HepG2 (cell line): ENCODE measurements at regions not wholly inside any gene's neighbourhood (a gene's known extent, or its start where the extent isn't known, plus 50 kb on each side); places are given as distances from the start of the nearest gene placed in this dataset.

ENCODE experiments used
- ATAC-seq: fragments of 200-7000 bp; cut with Tn5 transposase; 3 replicates; pipeline ENCODE4 v1.9.1; 2020; ENCODE audit warnings: mild to moderate bottlenecking, moderate library complexity
- BruUV-seq: library from RNA; stranded (reverse); fragments of 400-500 nt; replicated peaks from 2 replicates; lab custom pipeline; 2021; lab: Mats Ljungman, UMichigan
- CTCF ChIA-PET: fragments of 300-600 bp; formaldehyde crosslinking; extraction: SDS; loops from one replicate; lab custom pipeline; 2021; ENCODE audit warnings: low total read pairs, inconsistent platforms, low intra/inter-chr PET ratio; lab: Yijun Ruan, JAX
- POLR2A ChIA-PET: fragments of 350-600 bp; sonication (Branson Sonifier 250); formaldehyde crosslinking; loops from one replicate; lab custom pipeline; 2020; ENCODE audit warnings: antibody characterized with exemption, inconsistent platforms; lab: Yijun Ruan, JAX
- DNase-seq: peaks from one replicate; pipeline ENCODE4 v3.0.0-alpha.2; 2015; ENCODE audit warnings: low spot score
- FAIRE-seq: peaks from 3 replicates; lab custom pipeline; 2011; peaks lifted over from hg19 to GRCh38; lab: Jason Lieb, UNC
- H2AFZ ChIP-seq: one replicate; pipeline ENCODE4 v1.6.1; 2011; ENCODE audit warnings: low read length, inconsistent platforms
- H3K27ac ChIP-seq: fragments of 300-600 bp; 3 replicates; pipeline ENCODE4 v1.8.0; 2011; ENCODE audit warnings: mixed run types, mild to moderate bottlenecking, mixed read lengths, low read length, inconsistent platforms; ENCODE audit not compliant: insufficient read depth; ENCODE audit errors: extremely low read length
- H3K27me3 ChIP-seq, 2 experiments: fragments of 200-600 bp in 1 of 2; 2 replicates in 1 of 2; 3 replicates in 1 of 2; pipeline versions ENCODE4 v1.6.0 to v1.8.0; 2011; ENCODE audit warnings: low read length in 2 of 2, mild to moderate bottlenecking in 2 of 2, moderate library complexity in 2 of 2, inconsistent platforms in 1 of 2; ENCODE audit not compliant: insufficient read depth in 2 of 2, control insufficient read depth in 1 of 2
- H3K36me3 ChIP-seq, 2 experiments: fragments of 200-600 bp in 1 of 2; replicated peaks in 1 of 2; 2 replicates in 1 of 2; 3 replicates in 1 of 2; pipeline versions ENCODE4 v1.5.1 to v1.8.0; 2011; ENCODE audit warnings: low read length in 2 of 2, inconsistent platforms in 1 of 2; ENCODE audit not compliant: insufficient read depth in 2 of 2, control insufficient read depth in 1 of 2
- H3K4me1 ChIP-seq: 2 replicates; pipeline ENCODE4 v1.5.1; 2012; ENCODE audit warnings: low read length, inconsistent platforms; ENCODE audit not compliant: insufficient read depth
- H3K4me2 ChIP-seq: 2 replicates; pipeline ENCODE4 v1.6.0; 2011; ENCODE audit warnings: low read depth, low read length, inconsistent platforms
- H3K4me3 ChIP-seq, 3 experiments: fragments of 200-600 bp in 1 of 3; sonication (generic), shearing (Covaris generic) in 1 of 3; replicated peaks in 1 of 3; 2 replicates each; pipeline ENCODE4 v1.5.1; 2011 to 2016; ENCODE audit warnings: low read length in 3 of 3, inconsistent platforms in 2 of 3, low read depth in 2 of 3, mild to moderate bottlenecking in 2 of 3, control low read depth in 1 of 3, mixed read lengths in 1 of 3; ENCODE audit not compliant: insufficient read depth in 1 of 3
- H3K79me2 ChIP-seq: one replicate; pipeline ENCODE4 v1.6.1; 2011; ENCODE audit warnings: low read length, inconsistent platforms; ENCODE audit not compliant: insufficient read depth
- H3K9ac ChIP-seq: 2 replicates; pipeline ENCODE4 v1.6.0; 2011; ENCODE audit warnings: mild to moderate bottlenecking, low read depth, low read length, inconsistent platforms; ENCODE audit not compliant: insufficient read depth
- H3K9me3 ChIP-seq: 2 replicates; pipeline ENCODE4 v1.5.1; 2012; ENCODE audit warnings: mild to moderate bottlenecking, low read length
- H4K20me1 ChIP-seq: 2 replicates; pipeline ENCODE4 v1.6.0; 2011; ENCODE audit warnings: inconsistent platforms, mild to moderate bottlenecking, low read length, moderate library complexity; ENCODE audit not compliant: insufficient read depth
- CHCHD3 ChIP-seq: sonication (generic); formaldehyde crosslinking; IDR thresholded peaks from 2 replicates; pipeline ENCODE4 v1.8.0; 2022; ENCODE audit warnings: mild to moderate bottlenecking, missing genetic modification reagents, moderate library complexity
- ELF3 ChIP-seq: IDR thresholded peaks from 2 replicates; pipeline ENCODE4 v1.6.1; 2016; ENCODE audit warnings: missing genetic modification reagents, missing compliant biosample characterization
- FOXK2 ChIP-seq: fragments of 450-650 bp; IDR thresholded peaks from 2 replicates; pipeline ENCODE4 v1.6.1; 2016
- FOXO4 ChIP-seq: sonication (generic); formaldehyde crosslinking; conservative IDR thresholded peaks from 2 replicates; pipeline ENCODE4 v1.8.1; 2023; ENCODE audit warnings: missing genetic modification reagents
- THAP9 ChIP-seq: sonication (generic); formaldehyde crosslinking; IDR thresholded peaks from 2 replicates; pipeline ENCODE4; 2020; ENCODE audit warnings: missing genetic modification reagents, mild to moderate bottlenecking, borderline replicate concordance
- ZBTB26 ChIP-seq: IDR thresholded peaks from 2 replicates; pipeline ENCODE4 v1.6.1; 2016; ENCODE audit warnings: missing compliant biosample characterization, missing genetic modification reagents, borderline replicate concordance
- ZNF501 ChIP-seq: sonication (generic); formaldehyde crosslinking; IDR thresholded peaks from 2 replicates; pipeline ENCODE4 v1.5.1; 2020; ENCODE audit warnings: mild to moderate bottlenecking, moderate library complexity, missing genetic modification reagents
- ZNF512B ChIP-seq: sonication (generic); formaldehyde crosslinking; IDR thresholded peaks from 2 replicates; pipeline ENCODE4 v1.5.1; 2020; ENCODE audit warnings: missing genetic modification reagents, mild to moderate bottlenecking, borderline replicate concordance
- ZNF546 ChIP-seq: sonication (generic); formaldehyde crosslinking; conservative IDR thresholded peaks from 2 replicates; pipeline ENCODE4 v1.8.1; 2023; ENCODE audit warnings: mild to moderate bottlenecking, missing genetic modification reagents
- WGBS: methylation state at CpG from one replicate; pipeline ENCODE4 v1.1.6; 2017; ENCODE audit warnings: low lambda C conversion rate; 5-methylcytosine and 5-hydroxymethylcytosine counted together
- in situ Hi-C: cut with HindIII; loops from 2 replicates; pipeline ENCODE4 v1.10.0; 2017; ENCODE audit warnings: low pct_unique_long_range_greater_than_20kb; ENCODE audit not compliant: extremely low pct_ligation_motif_present
- intact Hi-C: fragments of 100-400 bp; cut with micrococcal nuclease; formaldehyde crosslinking; loops from one replicate; pipeline ENCODE4 v1.10.0; 2022; ENCODE audit not compliant: unreplicated experiment

- WGBS = 5% methylated on average over 2 of the region's 2 CpGs
- CTCF ChIA-PET = no interaction called here
- Histone ChIP-seq H2AFZ (no peak overlapping the region), H4K20me1 (no peaks in the 10 kb centered on the region), H3K4me1 (no peaks in the 10 kb centered on the region), H3K36me3 (no peaks in the 10 kb centered on the region), H3K4me2 (no peak overlapping the region), H3K4me3 (no peak overlapping the region)
- FAIRE-seq = no peak
- no peak for ATAC-seq
- in situ Hi-C loops = no loop called here
- intact Hi-C loops = no loop called here
- no peak for DNase-seq
- POLR2A ChIA-PET = no interaction called here
- no peak for TF ChIP-seq ELF3
- no peak for TF ChIP-seq ZNF546 (CRISPR knock-in tag)
- TF ChIP-seq FOXK2 = no peak
- no peak for TF ChIP-seq ZNF501
- no peak for TF ChIP-seq THAP9
- TF ChIP-seq ZBTB26 (CRISPR knock-in tag) = no peak
- no peak for TF ChIP-seq FOXO4 (CRISPR knock-in tag)
- TF ChIP-seq ZNF512B (CRISPR knock-in tag) = no peak
- TF ChIP-seq CHCHD3 (CRISPR knock-in tag) = no peak
- TF ChIP-seq, all 625 proteins: peak for 0
- Histone ChIP-seq H3K9me3 (peaks cover 48% of the 10 kb centered on the region), H3K27me3 (no peaks in the 10 kb centered on the region), H3K27ac (no peak overlapping the region), H3K9ac (no peak overlapping the region), H3K79me2 (no peaks in the 10 kb centered on the region)
- BruUV-seq = no TSS peak
These were observed 65.4 kb upstream of the CHRM2 start for GRCh38 chr7:136803028-136803427.
